K562 (cell line): ENCODE measurements at regions not wholly inside any gene's neighbourhood (a gene's known extent, or its start where the extent isn't known, plus 50 kb on each side); places are given as distances from the start of the nearest gene placed in this dataset.

ENCODE experiments used
- ATAC-seq: fragments of 200-7000 bp; cut with Tn5 transposase; 3 replicates; pipeline ENCODE4 v1.9.1; 2020; ENCODE audit warnings: moderate library complexity
- BruUV-seq: library from RNA; stranded (reverse); fragments of 400-500 nt; replicated peaks from 2 replicates; lab custom pipeline; 2021; lab: Mats Ljungman, UMichigan
- CTCF ChIA-PET: fragments of 300-600 bp; formaldehyde crosslinking; extraction: SDS; loops from one replicate; lab custom pipeline; 2021; ENCODE audit warnings: low intra/inter-chr PET ratio; lab: Yijun Ruan, JAX
- POLR2A ChIA-PET: fragments of 300-600, 350-650 bp; sonication (Branson Sonifier 250); formaldehyde crosslinking; extraction: SDS; loops from one replicate; lab custom pipeline; 2021; ENCODE audit warnings: antibody characterized with exemption, inconsistent platforms; lab: Yijun Ruan, JAX
- DNase-seq, 4 experiments: peaks; one replicate each; pipeline versions ENCODE4 v3.0.0 to v3.0.0-alpha.2; 2011 to 2018; ENCODE audit warnings: low spot score in 3 of 4, mixed read lengths in 3 of 4; ENCODE audit errors: extremely low read depth in 1 of 4
- FAIRE-seq: peaks from 2 replicates; lab custom pipeline; 2011; peaks lifted over from hg19 to GRCh38; lab: Jason Lieb, UNC
- H2AFZ ChIP-seq: 2 replicates; pipeline ENCODE4 v1.6.0; 2011; ENCODE audit warnings: low read depth, low read length, control low read depth, inconsistent platforms
- H3K27ac ChIP-seq: fragments of 200-600 bp; 3 replicates; pipeline ENCODE4 v1.8.0; 2011; ENCODE audit warnings: low read depth, mild to moderate bottlenecking, control low read depth, inconsistent platforms, low read length, moderate library complexity, mixed read lengths; ENCODE audit errors: extremely low read depth
- H3K27me3 ChIP-seq, 2 experiments: fragments of 300-600 bp in 1 of 2; 2 replicates in 1 of 2; 3 replicates in 1 of 2; pipeline versions ENCODE4 v1.6.0 to v1.8.0; 2011; ENCODE audit warnings: inconsistent platforms in 2 of 2, low read length in 2 of 2, mild to moderate bottlenecking in 1 of 2, mixed read lengths in 1 of 2, moderate library complexity in 1 of 2; ENCODE audit not compliant: control insufficient read depth in 2 of 2, insufficient read depth in 2 of 2
- H3K36me3 ChIP-seq: fragments of 300-600 bp; 3 replicates; pipeline ENCODE4 v1.8.0; 2011; ENCODE audit warnings: mild to moderate bottlenecking, low read length, inconsistent platforms; ENCODE audit not compliant: control insufficient read depth, insufficient read depth
- H3K4me1 ChIP-seq, 2 experiments: fragments of 200-600 bp in 1 of 2; replicated peaks in 1 of 2; 2 replicates in 1 of 2; 3 replicates in 1 of 2; pipeline versions ENCODE4 v1.5.1 to v1.8.0; 2011; ENCODE audit warnings: inconsistent platforms in 2 of 2, low read length in 2 of 2, mild to moderate bottlenecking in 1 of 2, mixed read lengths in 1 of 2, moderate library complexity in 1 of 2; ENCODE audit not compliant: control insufficient read depth in 2 of 2, insufficient read depth in 2 of 2
- H3K4me2 ChIP-seq: 2 replicates; pipeline ENCODE4 v1.6.1; 2011; ENCODE audit warnings: low read length, control low read depth, inconsistent platforms, mixed read lengths; ENCODE audit not compliant: insufficient read depth
- H3K4me3 ChIP-seq: fragments of 200-600 bp; sonication (generic), shearing (Covaris generic); 2 replicates; pipeline ENCODE4 v1.5.1; 2016; ENCODE audit warnings: control low read depth, inconsistent platforms
- H3K79me2 ChIP-seq: fragments of 200-600 bp; 3 replicates; pipeline ENCODE4 v1.8.0; 2011; ENCODE audit warnings: low read length, inconsistent platforms; ENCODE audit not compliant: control insufficient read depth, insufficient read depth
- H3K9ac ChIP-seq, 2 experiments: 2 replicates each; pipeline versions ENCODE4 v1.6.0 to v1.6.1; 2011; ENCODE audit warnings: low read depth in 2 of 2, low read length in 2 of 2, control low read depth in 1 of 2, inconsistent platforms in 1 of 2, mild to moderate bottlenecking in 1 of 2, mixed read lengths in 1 of 2; ENCODE audit not compliant: insufficient read depth in 1 of 2
- H3K9me1 ChIP-seq: one replicate; pipeline ENCODE4 v1.6.0; 2011; ENCODE audit warnings: inconsistent platforms, mild to moderate bottlenecking, low read length, moderate library complexity; ENCODE audit not compliant: control insufficient read depth, insufficient read depth
- H3K9me3 ChIP-seq: replicated peaks from 2 replicates; pipeline ENCODE4 v1.5.1; 2011; ENCODE audit warnings: low read depth, low read length, inconsistent platforms; ENCODE audit not compliant: control insufficient read depth, insufficient read depth
- H4K20me1 ChIP-seq: replicated peaks from 2 replicates; pipeline ENCODE4 v1.6.1; 2011; ENCODE audit warnings: low read length, inconsistent platforms, mixed read lengths; ENCODE audit not compliant: control insufficient read depth, insufficient read depth
- ARNT ChIP-seq, 2 experiments: fragments of 450-650 bp; IDR thresholded peaks; 2 replicates each; pipeline ENCODE4 v1.6.1; 2016; ENCODE audit warnings: mild to moderate bottlenecking in 1 of 2
- BRF1 ChIP-seq: IDR thresholded peaks from 3 replicates; pipeline ENCODE4 v1.6.1; 2011; ENCODE audit warnings: borderline replicate concordance, mild to moderate bottlenecking; ENCODE audit not compliant: insufficient read length; ENCODE audit errors: extremely low read depth
- MECOM ChIP-seq: fragments of 250-450 bp; sonication (Bioruptor Pico); IDR thresholded peaks from 2 replicates; pipeline ENCODE4 v1.8.0; 2022; ENCODE audit warnings: inconsistent platforms
- NBN ChIP-seq: fragments of 450-650 bp; IDR thresholded peaks from 2 replicates; pipeline ENCODE4 v1.6.1; 2016; ENCODE audit warnings: low read depth, mild to moderate bottlenecking
- NR3C1 ChIP-seq: sonication (generic); formaldehyde crosslinking; IDR thresholded peaks from 2 replicates; pipeline ENCODE4 v1.8.1; 2022; ENCODE audit warnings: missing genetic modification reagents
- RCOR1 ChIP-seq, 2 experiments: IDR thresholded peaks; 2 replicates each; pipeline ENCODE4 v1.6.1; 2012; ENCODE audit warnings: low read depth in 2 of 2, low read length in 2 of 2, borderline replicate concordance in 1 of 2, improper control_type of control experiment in 1 of 2
- SNIP1 ChIP-seq: fragments of 450-650 bp; IDR thresholded peaks from 2 replicates; pipeline ENCODE4 v1.7.1; 2017; ENCODE audit warnings: low read depth, mild to moderate bottlenecking
- SRF ChIP-seq, 2 experiments: fragments of 250-450, 450-650 bp in 1 of 2; sonication (Bioruptor Pico) in 1 of 2; sonication (generic) in 1 of 2; formaldehyde crosslinking; IDR thresholded peaks; 2 replicates each; pipeline versions ENCODE4 v1.5.0 to v1.5.1; 2020 to 2022; ENCODE audit warnings: mild to moderate bottlenecking in 1 of 2, missing genetic modification reagents in 1 of 2
- SRSF3 ChIP-seq: fragments of 200-400 bp; formaldehyde crosslinking; IDR thresholded peaks from 2 replicates; pipeline ENCODE4 v1.6.1; 2016; ENCODE audit warnings: mild to moderate bottlenecking, low read length, moderate library complexity; ENCODE audit not compliant: insufficient read depth
- ZBTB7A ChIP-seq: IDR thresholded peaks from 2 replicates; pipeline ENCODE4 v1.6.1; 2011; ENCODE audit warnings: low read depth, mild to moderate bottlenecking, low read length, moderate library complexity, borderline replicate concordance; ENCODE audit not compliant: control insufficient read depth
- ZNF184 ChIP-seq: sonication (generic); formaldehyde crosslinking; IDR thresholded peaks from 2 replicates; pipeline ENCODE4 v1.5.0; 2020; ENCODE audit warnings: missing genetic modification reagents
- ZNF384 ChIP-seq: IDR thresholded peaks from 2 replicates; pipeline ENCODE4 v1.6.1; 2012; ENCODE audit warnings: low read depth, low read length, improper control_type of control experiment
- ZNF79 ChIP-seq: fragments of 250-450 bp; sonication (Bioruptor Pico); IDR thresholded peaks from 2 replicates; pipeline ENCODE4 v1.4.0; 2020; ENCODE audit warnings: low read depth, mild to moderate bottlenecking, moderate library complexity
- WGBS: fragments of 100-300 bp; shearing (Covaris generic); methylation state at CpG from one replicate; pipeline ENCODE4 v1.1.6; 2016; ENCODE audit warnings: low coverage, mixed read lengths; ENCODE audit not compliant: insufficient coverage; ENCODE audit errors: missing lambda C conversion rate; 5-methylcytosine and 5-hydroxymethylcytosine counted together
- in situ Hi-C: fragments of 300-500 bp; cut with MboI; formaldehyde crosslinking; loops from 4 replicates; pipeline ENCODE4 v1.15.0; 2018; ENCODE audit warnings: inconsistent platforms, mixed read lengths
- intact Hi-C: fragments of 100-400 bp; cut with micrococcal nuclease; formaldehyde crosslinking; loops from 2 replicates; pipeline ENCODE4 v1.14.2; 2022
- TF ChIP-seq, protein P1 (sequence below): IDR thresholded peaks from 3 replicates; pipeline ENCODE4 v1.6.1; 2011; ENCODE audit warnings: borderline replicate concordance, mild to moderate bottlenecking; ENCODE audit not compliant: insufficient read length, insufficient read depth

DNA sequence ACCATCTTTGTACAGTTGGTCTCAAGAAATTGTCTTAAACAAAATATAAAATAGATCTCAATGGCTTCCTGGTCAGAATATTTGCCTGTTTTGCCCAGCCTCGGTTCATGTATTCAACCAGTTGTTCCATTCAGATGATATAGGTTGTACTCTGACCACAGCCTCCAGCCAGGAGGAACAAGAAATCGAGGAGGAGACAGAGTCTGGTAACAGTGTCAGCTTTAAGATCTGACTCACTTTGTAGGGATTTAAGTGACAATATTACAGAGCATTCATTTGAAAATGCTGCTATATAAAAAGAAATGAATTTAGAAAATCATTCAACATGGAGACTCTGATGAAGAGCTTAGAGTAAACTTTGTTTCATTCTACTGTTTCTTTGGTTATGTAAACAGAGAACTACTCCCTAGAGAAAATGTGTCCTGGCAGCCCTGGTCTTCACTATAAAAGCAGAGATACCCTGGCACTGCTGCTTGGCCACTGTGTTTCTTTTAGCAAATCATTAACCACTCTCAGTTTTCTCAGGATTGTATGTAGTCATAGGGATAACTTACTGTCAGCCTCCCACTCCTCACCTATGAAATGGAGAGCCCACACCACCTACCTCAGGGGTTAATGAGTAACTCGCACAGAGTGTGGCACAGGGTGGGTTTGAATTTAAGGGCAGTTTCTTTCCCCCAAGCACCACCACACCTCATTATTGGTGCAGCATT lies 53.5 kb downstream of the PAGE2 start:
- Histone ChIP-seq H3K4me3 (no peak overlapping the region), H3K9me1 (no peaks in the 10 kb centered on the region), H3K27me3 (no peaks in the 10 kb centered on the region), H3K79me2 (no peaks in the 10 kb centered on the region), H3K9ac (no peak overlapping the region), H2AFZ (no peak overlapping the region), H3K27ac (no peak overlapping the region), H4K20me1 (no peaks in the 10 kb centered on the region), H3K4me1 (no peaks in the 10 kb centered on the region), H3K36me3 (no peaks in the 10 kb centered on the region), H3K9me3 (no peaks in the 10 kb centered on the region), H3K4me2 (no peak overlapping the region)
- BruUV-seq: no TSS peak
- FAIRE-seq (no peak), DNase-seq (no peak), ATAC-seq (no peak)
- ChIA-PET CTCF (no interaction called here), POLR2A (no interaction called here)
- intact Hi-C loops (no loop called here), in situ Hi-C loops (loop anchor here (25.0 kb wide), 1 partner anchor 1595 kb away; the partner anchor contains the start of gene NBDY)
- WGBS: 29% methylated on average over 3 of the region's 3 CpGs
- TF ChIP-seq ZBTB7A (no peak), ZNF384 (no peak), RCOR1 (IDR thresholded peaks at IDR 0.05; ENCODE audit: borderline replicate concordance in 1 of 2, low read depth in 2 of 2, low read length in 2 of 2) (no peak), SRSF3 (no peak), ZNF79 (no peak), SNIP1 (no peak), MECOM (CRISPR knock-in tag) (no peak), NBN (no peak), ARNT (IDR thresholded peaks at IDR 0.05) (no peak), BRF1 (no peak), NR3C1 (CRISPR knock-in tag) (no peak), SRF (CRISPR knock-in tag; IDR thresholded peaks at IDR 0.05) (no peak), ZNF184 (CRISPR knock-in tag) (no peak)
- TF ChIP-seq, protein P1, sequence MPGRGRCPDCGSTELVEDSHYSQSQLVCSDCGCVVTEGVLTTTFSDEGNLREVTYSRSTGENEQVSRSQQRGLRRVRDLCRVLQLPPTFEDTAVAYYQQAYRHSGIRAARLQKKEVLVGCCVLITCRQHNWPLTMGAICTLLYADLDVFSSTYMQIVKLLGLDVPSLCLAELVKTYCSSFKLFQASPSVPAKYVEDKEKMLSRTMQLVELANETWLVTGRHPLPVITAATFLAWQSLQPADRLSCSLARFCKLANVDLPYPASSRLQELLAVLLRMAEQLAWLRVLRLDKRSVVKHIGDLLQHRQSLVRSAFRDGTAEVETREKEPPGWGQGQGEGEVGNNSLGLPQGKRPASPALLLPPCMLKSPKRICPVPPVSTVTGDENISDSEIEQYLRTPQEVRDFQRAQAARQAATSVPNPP: no peak
